ENCODE measurements at regions not wholly inside any gene's neighbourhood (a gene's known extent, or its start where the extent isn't known, plus 50 kb on each side); places are given as distances from the start of the nearest gene placed in this dataset.

DNA sequence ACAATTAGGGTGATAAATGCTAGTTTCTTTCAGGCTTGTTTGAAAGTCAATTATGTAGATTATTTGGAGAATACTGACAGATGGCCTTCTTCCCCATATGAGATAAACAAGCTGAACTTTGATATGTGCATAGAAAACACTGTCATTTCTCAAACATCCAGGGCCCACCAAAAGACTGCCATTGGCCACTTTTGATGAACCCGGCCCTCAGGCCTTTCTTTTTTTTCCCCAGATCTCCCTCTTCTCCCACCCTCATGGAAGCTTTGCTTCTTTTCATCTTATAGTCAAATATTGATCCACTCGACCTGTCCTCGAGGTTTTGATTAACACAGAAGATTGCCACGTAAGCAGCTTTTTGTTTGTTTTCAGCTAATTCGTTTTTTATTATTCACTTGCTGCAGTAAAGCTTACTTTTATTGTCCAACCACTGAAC lies 377.4 kb downstream of the SMARCA1 start:
- TF ChIP-seq, protein P1, sequence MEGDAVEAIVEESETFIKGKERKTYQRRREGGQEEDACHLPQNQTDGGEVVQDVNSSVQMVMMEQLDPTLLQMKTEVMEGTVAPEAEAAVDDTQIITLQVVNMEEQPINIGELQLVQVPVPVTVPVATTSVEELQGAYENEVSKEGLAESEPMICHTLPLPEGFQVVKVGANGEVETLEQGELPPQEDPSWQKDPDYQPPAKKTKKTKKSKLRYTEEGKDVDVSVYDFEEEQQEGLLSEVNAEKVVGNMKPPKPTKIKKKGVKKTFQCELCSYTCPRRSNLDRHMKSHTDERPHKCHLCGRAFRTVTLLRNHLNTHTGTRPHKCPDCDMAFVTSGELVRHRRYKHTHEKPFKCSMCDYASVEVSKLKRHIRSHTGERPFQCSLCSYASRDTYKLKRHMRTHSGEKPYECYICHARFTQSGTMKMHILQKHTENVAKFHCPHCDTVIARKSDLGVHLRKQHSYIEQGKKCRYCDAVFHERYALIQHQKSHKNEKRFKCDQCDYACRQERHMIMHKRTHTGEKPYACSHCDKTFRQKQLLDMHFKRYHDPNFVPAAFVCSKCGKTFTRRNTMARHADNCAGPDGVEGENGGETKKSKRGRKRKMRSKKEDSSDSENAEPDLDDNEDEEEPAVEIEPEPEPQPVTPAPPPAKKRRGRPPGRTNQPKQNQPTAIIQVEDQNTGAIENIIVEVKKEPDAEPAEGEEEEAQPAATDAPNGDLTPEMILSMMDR (IDR thresholded peaks at IDR 0.05; ENCODE audit: poor library complexity, severe bottlenecking), result no peak
- no peak for TF ChIP-seq EP300 (conservative IDR thresholded peaks at IDR 0.05; ENCODE audit: poor library complexity, severe bottlenecking)
- TF ChIP-seq EZH2 (IDR thresholded peaks at IDR 0.05; ENCODE audit: borderline replicate concordance, insufficient read depth, low read length, poor library complexity, severe bottlenecking), result no peak
- TF ChIP-seq, protein P2, sequence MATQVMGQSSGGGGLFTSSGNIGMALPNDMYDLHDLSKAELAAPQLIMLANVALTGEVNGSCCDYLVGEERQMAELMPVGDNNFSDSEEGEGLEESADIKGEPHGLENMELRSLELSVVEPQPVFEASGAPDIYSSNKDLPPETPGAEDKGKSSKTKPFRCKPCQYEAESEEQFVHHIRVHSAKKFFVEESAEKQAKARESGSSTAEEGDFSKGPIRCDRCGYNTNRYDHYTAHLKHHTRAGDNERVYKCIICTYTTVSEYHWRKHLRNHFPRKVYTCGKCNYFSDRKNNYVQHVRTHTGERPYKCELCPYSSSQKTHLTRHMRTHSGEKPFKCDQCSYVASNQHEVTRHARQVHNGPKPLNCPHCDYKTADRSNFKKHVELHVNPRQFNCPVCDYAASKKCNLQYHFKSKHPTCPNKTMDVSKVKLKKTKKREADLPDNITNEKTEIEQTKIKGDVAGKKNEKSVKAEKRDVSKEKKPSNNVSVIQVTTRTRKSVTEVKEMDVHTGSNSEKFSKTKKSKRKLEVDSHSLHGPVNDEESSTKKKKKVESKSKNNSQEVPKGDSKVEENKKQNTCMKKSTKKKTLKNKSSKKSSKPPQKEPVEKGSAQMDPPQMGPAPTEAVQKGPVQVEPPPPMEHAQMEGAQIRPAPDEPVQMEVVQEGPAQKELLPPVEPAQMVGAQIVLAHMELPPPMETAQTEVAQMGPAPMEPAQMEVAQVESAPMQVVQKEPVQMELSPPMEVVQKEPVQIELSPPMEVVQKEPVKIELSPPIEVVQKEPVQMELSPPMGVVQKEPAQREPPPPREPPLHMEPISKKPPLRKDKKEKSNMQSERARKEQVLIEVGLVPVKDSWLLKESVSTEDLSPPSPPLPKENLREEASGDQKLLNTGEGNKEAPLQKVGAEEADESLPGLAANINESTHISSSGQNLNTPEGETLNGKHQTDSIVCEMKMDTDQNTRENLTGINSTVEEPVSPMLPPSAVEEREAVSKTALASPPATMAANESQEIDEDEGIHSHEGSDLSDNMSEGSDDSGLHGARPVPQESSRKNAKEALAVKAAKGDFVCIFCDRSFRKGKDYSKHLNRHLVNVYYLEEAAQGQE (IDR thresholded peaks at IDR 0.05; ENCODE audit: borderline replicate concordance), result no peak
- no peak for TF ChIP-seq POLR2AphosphoS5 (IDR thresholded peaks at IDR 0.05)
- TF ChIP-seq TAF1 (IDR thresholded peaks at IDR 0.05; ENCODE audit: low read depth), result no peak
- TF ChIP-seq MXI1 (conservative IDR thresholded peaks at IDR 0.05; ENCODE audit: poor library complexity, severe bottlenecking), result no peak
